Hepatocyte (in vitro differentiated cells): ENCODE measurements at regions not wholly inside any gene's neighbourhood (a gene's known extent, or its start where the extent isn't known, plus 50 kb on each side); places are given as distances from the start of the nearest gene placed in this dataset.

Source experiments
- DNase-seq: peaks from one replicate; pipeline ENCODE4 v3.0.0-alpha.2; 2016; ENCODE audit warnings: low spot score
- H2AFZ ChIP-seq: fragments of 200-600 bp; sonication (generic); 2 replicates; pipeline ENCODE4 v1.6.0; 2016; ENCODE audit warnings: antibody characterized with exemption, mild to moderate bottlenecking
- H3K27ac ChIP-seq: fragments of 200-600 bp; sonication (generic); 2 replicates; pipeline ENCODE4 v1.5.1; 2016; ENCODE audit warnings: mild to moderate bottlenecking
- H3K27me3 ChIP-seq: fragments of 200-600 bp; sonication (generic); 2 replicates; pipeline ENCODE4 v1.6.1; 2016
- H3K36me3 ChIP-seq: fragments of 200-600 bp; sonication (generic); replicated peaks from 2 replicates; pipeline ENCODE4 v1.5.1; 2016; ENCODE audit warnings: low read depth; ENCODE audit not compliant: insufficient read depth
- H3K4me1 ChIP-seq: fragments of 200-600 bp; sonication (generic); 2 replicates; pipeline ENCODE4 v1.5.1; 2016; ENCODE audit warnings: mild to moderate bottlenecking, moderate library complexity; ENCODE audit not compliant: insufficient read depth
- H3K4me2 ChIP-seq: fragments of 200-600 bp; sonication (generic); 2 replicates; pipeline ENCODE4 v1.6.0; 2016
- H3K4me3 ChIP-seq: fragments of 200-600 bp; sonication (generic); 2 replicates; pipeline ENCODE4 v1.5.1; 2016; ENCODE audit warnings: mild to moderate bottlenecking
- H3K79me2 ChIP-seq: fragments of 200-600 bp; sonication (generic); 2 replicates; pipeline ENCODE4 v1.6.0; 2017; ENCODE audit warnings: mild to moderate bottlenecking
- H3K9me2 ChIP-seq: fragments of 200-600 bp; sonication (generic); replicated peaks from 2 replicates; pipeline ENCODE4 v1.6.0; 2017; ENCODE audit warnings: mild to moderate bottlenecking; ENCODE audit not compliant: insufficient read depth
- H3K9me3 ChIP-seq: fragments of 200-600 bp; sonication (generic); 2 replicates; pipeline ENCODE4 v1.5.1; 2016; ENCODE audit warnings: low read depth, mild to moderate bottlenecking
- H4K20me1 ChIP-seq: fragments of 200-600 bp; sonication (generic); 2 replicates; pipeline ENCODE4 v1.6.0; 2016; ENCODE audit warnings: mild to moderate bottlenecking; ENCODE audit not compliant: insufficient read depth, poor library complexity, severe bottlenecking
- CTCF ChIP-seq: fragments of 200-600 bp; sonication (generic); IDR thresholded peaks from 2 replicates; pipeline ENCODE4 v1.5.1; 2016; ENCODE audit warnings: antibody characterized with exemption, mild to moderate bottlenecking; ENCODE audit not compliant: poor library complexity
- EZH2 ChIP-seq: fragments of 200-600 bp; sonication (generic); IDR thresholded peaks from 2 replicates; pipeline ENCODE4 v1.6.1; 2016; ENCODE audit warnings: antibody characterized with exemption, mild to moderate bottlenecking, borderline replicate concordance
- EZH2phosphoT487 ChIP-seq: fragments of 200-600 bp; sonication (generic); IDR thresholded peaks from one replicate; pipeline ENCODE4 v1.6.1; 2018; ENCODE audit warnings: antibody characterized with exemption, mild to moderate bottlenecking, low read depth, moderate library complexity; ENCODE audit not compliant: unreplicated experiment, severe bottlenecking
- WGBS: methylation state at CpG from one replicate; pipeline ENCODE4 v1.1.6; 2016; ENCODE audit warnings: low lambda C conversion rate; ENCODE audit errors: missing lambda C conversion rate; 5-methylcytosine and 5-hydroxymethylcytosine counted together

GRCh38 chr19:5290336-5291262 is 50.0 kb downstream of the PTPRS start:
- Histone ChIP-seq H3K4me3 (no peak overlapping the region), H4K20me1 (peaks cover 41% of the 10 kb centered on the region), H3K9me3 (no peaks in the 10 kb centered on the region), H3K27me3 (no peaks in the 10 kb centered on the region), H2AFZ (no peak overlapping the region), H3K27ac (no peak overlapping the region), H3K4me2 (peak overlapping the region; percentile 99), H3K9me2 (no peaks in the 10 kb centered on the region), H3K79me2 (peaks cover 42% of the 10 kb centered on the region), H3K4me1 (peaks cover 9% of the 10 kb centered on the region), H3K36me3 (no peaks in the 10 kb centered on the region)
- DNase-seq, result no peak
- TF ChIP-seq CTCF, result no peak
- TF ChIP-seq EZH2phosphoT487, result no peak
- TF ChIP-seq EZH2, result no peak
- 89% methylated on average over 28 of the region's 29 CpGs for WGBS

GRCh38 chr19:5289060-5289990 is 51.3 kb downstream of the PTPRS start:
- H3K9me3 ChIP-seq, result no peaks in the 10 kb centered on the region
- no peak for DNase-seq
- H3K4me1 ChIP-seq, result peaks cover 9% of the 10 kb centered on the region
- no peak overlapping the region for H3K4me2 ChIP-seq
- no peaks in the 10 kb centered on the region for H3K36me3 ChIP-seq
- peaks cover 42% of the 10 kb centered on the region for H3K79me2 ChIP-seq
- H2AFZ ChIP-seq, result no peak overlapping the region
- H3K4me3 ChIP-seq, result no peak overlapping the region
- H3K27me3 ChIP-seq, result no peaks in the 10 kb centered on the region
- TF ChIP-seq EZH2, result no peak
- no peak for TF ChIP-seq CTCF
- no peak for TF ChIP-seq EZH2phosphoT487
- H4K20me1 ChIP-seq, result peaks cover 41% of the 10 kb centered on the region
- WGBS, result 94% methylated on average over 16 of the region's 18 CpGs
- H3K27ac ChIP-seq, result no peak overlapping the region
- no peaks in the 10 kb centered on the region for H3K9me2 ChIP-seq

GRCh38 chr19:5288347-5288739 is 52.3 kb downstream of the PTPRS start:
- peaks cover 41% of the 10 kb centered on the region for H4K20me1 ChIP-seq
- peaks cover 42% of the 10 kb centered on the region for H3K79me2 ChIP-seq
- no peaks in the 10 kb centered on the region for H3K9me2 ChIP-seq
- H3K4me1 ChIP-seq, result peaks cover 9% of the 10 kb centered on the region
- no peak overlapping the region for H3K27ac ChIP-seq
- H3K4me3 ChIP-seq, result no peak overlapping the region
- 90% methylated on average over 4 of the region's 4 CpGs for WGBS
- no peaks in the 10 kb centered on the region for H3K36me3 ChIP-seq
- no peaks in the 10 kb centered on the region for H3K27me3 ChIP-seq
- H2AFZ ChIP-seq, result no peak overlapping the region
- no peaks in the 10 kb centered on the region for H3K9me3 ChIP-seq
- TF ChIP-seq EZH2 (no peak), EZH2phosphoT487 (no peak), CTCF (no peak)
- no peak overlapping the region for H3K4me2 ChIP-seq
- no peak for DNase-seq
